Panc1 (cell line): ENCODE measurements at regions not wholly inside any gene's neighbourhood (a gene's known extent, or its start where the extent isn't known, plus 50 kb on each side); places are given as distances from the start of the nearest gene placed in this dataset.

Experiments
- ATAC-seq: fragments of 200-7000 bp; cut with Tn5 transposase; 2 replicates; pipeline ENCODE4 v1.9.1; 2020; ENCODE audit warnings: mild to moderate bottlenecking, moderate library complexity
- BruUV-seq: library from RNA; stranded (reverse); fragments of 400-500 nt; replicated peaks from 2 replicates; lab custom pipeline; 2021; lab: Mats Ljungman, UMichigan
- CTCF ChIA-PET: fragments of 300-600 bp; sonication (Branson Sonifier 250); formaldehyde crosslinking; loops from one replicate; lab custom pipeline; 2022; ENCODE audit warnings: antibody characterized with exemption; lab: Charles Lee
- POLR2A ChIA-PET: fragments of 300-600 bp; sonication (Branson Sonifier 250); formaldehyde crosslinking; loops from one replicate; lab custom pipeline; 2022; ENCODE audit warnings: antibody characterized with exemption; lab: Charles Lee
- DNase-seq: peaks from one replicate; pipeline ENCODE4 v3.0.0-alpha.2; 2010; ENCODE audit warnings: low read depth, low spot score
- H3K27ac ChIP-seq: 2 replicates; pipeline ENCODE4 v1.5.1; 2011; ENCODE audit warnings: mild to moderate bottlenecking, low read length, inconsistent platforms
- H3K27me3 ChIP-seq: fragments of 200-500 bp; sonication (Bioruptor generic); 2 replicates; pipeline ENCODE4 v1.6.0; 2014; ENCODE audit warnings: low read length, inconsistent platforms; ENCODE audit not compliant: control insufficient read depth, insufficient read depth
- H3K36me3 ChIP-seq: fragments of 200-500 bp; sonication (Bioruptor generic); 2 replicates; pipeline ENCODE4 v1.5.1; 2014; ENCODE audit warnings: inconsistent platforms, mild to moderate bottlenecking, low read length, moderate library complexity; ENCODE audit not compliant: control insufficient read depth, insufficient read depth
- H3K4me1 ChIP-seq: 2 replicates; pipeline ENCODE4 v1.5.1; 2011; ENCODE audit warnings: inconsistent platforms, mild to moderate bottlenecking, low read length, moderate library complexity; ENCODE audit not compliant: control insufficient read depth, insufficient read depth
- H3K4me3 ChIP-seq, 2 experiments: 2 replicates each; pipeline ENCODE4 v1.5.1; 2011 to 2012; ENCODE audit warnings: low read depth in 2 of 2, low read length in 2 of 2, mild to moderate bottlenecking in 2 of 2, inconsistent platforms in 1 of 2, moderate library complexity in 1 of 2
- H3K9me3 ChIP-seq: fragments of 200-500 bp; sonication (Bioruptor generic); 2 replicates; pipeline ENCODE4 v1.5.1; 2014; ENCODE audit warnings: low read depth, mild to moderate bottlenecking, inconsistent platforms, low read length, moderate library complexity; ENCODE audit not compliant: control insufficient read depth, insufficient read depth
- CTCF ChIP-seq: fragments of 450-650 bp; IDR thresholded peaks from 2 replicates; pipeline ENCODE4 v1.5.1; 2017; ENCODE audit warnings: mild to moderate bottlenecking
- POLR2AphosphoS5 ChIP-seq: IDR thresholded peaks from 2 replicates; pipeline ENCODE4 v1.6.1; 2012; ENCODE audit warnings: mild to moderate bottlenecking, low read depth, low read length, moderate library complexity
- REST ChIP-seq, 2 experiments: IDR thresholded peaks; 2 replicates each; pipeline ENCODE4 v1.6.1; 2011 to 2012; ENCODE audit warnings: low read depth in 2 of 2, control low read depth in 1 of 2, low read length in 1 of 2, mild to moderate bottlenecking in 1 of 2, moderate library complexity in 1 of 2; ENCODE audit not compliant: insufficient read depth in 1 of 2
- SIN3A ChIP-seq: IDR thresholded peaks from 2 replicates; pipeline ENCODE4 v1.6.1; 2012; ENCODE audit warnings: low read depth, mild to moderate bottlenecking, low read length, moderate library complexity, borderline replicate concordance; ENCODE audit not compliant: insufficient read depth
- TCF7L2 ChIP-seq: IDR thresholded peaks from 2 replicates; pipeline ENCODE4 v1.6.1; 2011; ENCODE audit warnings: mild to moderate bottlenecking, low read depth, low read length, inconsistent platforms
- in situ Hi-C: cut with HindIII; loops from 2 replicates; pipeline ENCODE4 v1.10.0; 2016; ENCODE audit warnings: low sequenced_read_pairs, low pct_unique_long_range_greater_than_20kb
- intact Hi-C: fragments of 100-400 bp; cut with micrococcal nuclease; formaldehyde crosslinking; loops from one replicate; pipeline ENCODE4 v1.10.0; 2022; ENCODE audit not compliant: unreplicated experiment

GRCh38 chr2:67574230-67574629, 177.1 kb downstream of the ETAA1 start:
- Histone ChIP-seq H3K36me3 (no peaks in the 10 kb centered on the region), H3K27me3 (no peaks in the 10 kb centered on the region), H3K9me3 (no peaks in the 10 kb centered on the region), H3K27ac (no peak overlapping the region), H3K4me1 (no peaks in the 10 kb centered on the region), H3K4me3 (no peak overlapping the region)
- in situ Hi-C loops: no loop called here
- BruUV-seq: no TSS peak
- TF ChIP-seq REST (IDR thresholded peaks at IDR 0.05; ENCODE audit: insufficient read depth in 1 of 2, low read depth in 2 of 2, low read length in 1 of 2) (no peak), TCF7L2 (no peak), POLR2AphosphoS5 (no peak), SIN3A (no peak), CTCF (no peak)
- DNase-seq (no peak), ATAC-seq (no peak)
- intact Hi-C loops: no loop called here
- ChIA-PET CTCF (no interaction called here), POLR2A (no interaction called here)

- no TSS peak for BruUV-seq
- in situ Hi-C loops (no loop called here), intact Hi-C loops (no loop called here)
- Histone ChIP-seq H3K4me1 (no peaks in the 10 kb centered on the region), H3K27ac (no peak overlapping the region), H3K4me3 (no peak overlapping the region), H3K27me3 (no peaks in the 10 kb centered on the region), H3K36me3 (no peaks in the 10 kb centered on the region), H3K9me3 (no peaks in the 10 kb centered on the region)
- ChIA-PET CTCF (no interaction called here), POLR2A (no interaction called here)
- DNase-seq (no peak), ATAC-seq (no peak)
- TF ChIP-seq POLR2AphosphoS5 (no peak), REST (IDR thresholded peaks at IDR 0.05; ENCODE audit: insufficient read depth in 1 of 2, low read depth in 2 of 2, low read length in 1 of 2) (no peak), TCF7L2 (no peak), SIN3A (no peak), CTCF (no peak)
Observed at GRCh38 chr2:67576226-67576625, 179.1 kb downstream of the ETAA1 start.
